HepG2 (cell line): ENCODE measurements at regions not wholly inside any gene's neighbourhood (a gene's known extent, or its start where the extent isn't known, plus 50 kb on each side); places are given as distances from the start of the nearest gene placed in this dataset.

Experiments used
- ATAC-seq: fragments of 200-7000 bp; cut with Tn5 transposase; 3 replicates; pipeline ENCODE4 v1.9.1; 2020; ENCODE audit warnings: mild to moderate bottlenecking, moderate library complexity
- BruUV-seq: library from RNA; stranded (reverse); fragments of 400-500 nt; replicated peaks from 2 replicates; lab custom pipeline; 2021; lab: Mats Ljungman, UMichigan
- CTCF ChIA-PET: fragments of 300-600 bp; formaldehyde crosslinking; extraction: SDS; loops from one replicate; lab custom pipeline; 2021; ENCODE audit warnings: low total read pairs, inconsistent platforms, low intra/inter-chr PET ratio; lab: Yijun Ruan, JAX
- POLR2A ChIA-PET: fragments of 350-600 bp; sonication (Branson Sonifier 250); formaldehyde crosslinking; loops from one replicate; lab custom pipeline; 2020; ENCODE audit warnings: antibody characterized with exemption, inconsistent platforms; lab: Yijun Ruan, JAX
- DNase-seq: peaks from one replicate; pipeline ENCODE4 v3.0.0-alpha.2; 2015; ENCODE audit warnings: low spot score
- FAIRE-seq: peaks from 3 replicates; lab custom pipeline; 2011; peaks lifted over from hg19 to GRCh38; lab: Jason Lieb, UNC
- H2AFZ ChIP-seq: one replicate; pipeline ENCODE4 v1.6.1; 2011; ENCODE audit warnings: low read length, inconsistent platforms
- H3K27ac ChIP-seq: fragments of 300-600 bp; 3 replicates; pipeline ENCODE4 v1.8.0; 2011; ENCODE audit warnings: mixed run types, mild to moderate bottlenecking, mixed read lengths, low read length, inconsistent platforms; ENCODE audit not compliant: insufficient read depth; ENCODE audit errors: extremely low read length
- H3K27me3 ChIP-seq, 2 experiments: fragments of 200-600 bp in 1 of 2; 2 replicates in 1 of 2; 3 replicates in 1 of 2; pipeline versions ENCODE4 v1.6.0 to v1.8.0; 2011; ENCODE audit warnings: low read length in 2 of 2, mild to moderate bottlenecking in 2 of 2, moderate library complexity in 2 of 2, inconsistent platforms in 1 of 2; ENCODE audit not compliant: insufficient read depth in 2 of 2, control insufficient read depth in 1 of 2
- H3K36me3 ChIP-seq, 2 experiments: fragments of 200-600 bp in 1 of 2; replicated peaks in 1 of 2; 2 replicates in 1 of 2; 3 replicates in 1 of 2; pipeline versions ENCODE4 v1.5.1 to v1.8.0; 2011; ENCODE audit warnings: low read length in 2 of 2, inconsistent platforms in 1 of 2; ENCODE audit not compliant: insufficient read depth in 2 of 2, control insufficient read depth in 1 of 2
- H3K4me1 ChIP-seq: 2 replicates; pipeline ENCODE4 v1.5.1; 2012; ENCODE audit warnings: low read length, inconsistent platforms; ENCODE audit not compliant: insufficient read depth
- H3K4me2 ChIP-seq: 2 replicates; pipeline ENCODE4 v1.6.0; 2011; ENCODE audit warnings: low read depth, low read length, inconsistent platforms
- H3K4me3 ChIP-seq, 3 experiments: fragments of 200-600 bp in 1 of 3; sonication (generic), shearing (Covaris generic) in 1 of 3; replicated peaks in 1 of 3; 2 replicates each; pipeline ENCODE4 v1.5.1; 2011 to 2016; ENCODE audit warnings: low read length in 3 of 3, inconsistent platforms in 2 of 3, low read depth in 2 of 3, mild to moderate bottlenecking in 2 of 3, control low read depth in 1 of 3, mixed read lengths in 1 of 3; ENCODE audit not compliant: insufficient read depth in 1 of 3
- H3K79me2 ChIP-seq: one replicate; pipeline ENCODE4 v1.6.1; 2011; ENCODE audit warnings: low read length, inconsistent platforms; ENCODE audit not compliant: insufficient read depth
- H3K9ac ChIP-seq: 2 replicates; pipeline ENCODE4 v1.6.0; 2011; ENCODE audit warnings: mild to moderate bottlenecking, low read depth, low read length, inconsistent platforms; ENCODE audit not compliant: insufficient read depth
- H3K9me3 ChIP-seq: 2 replicates; pipeline ENCODE4 v1.5.1; 2012; ENCODE audit warnings: mild to moderate bottlenecking, low read length
- H4K20me1 ChIP-seq: 2 replicates; pipeline ENCODE4 v1.6.0; 2011; ENCODE audit warnings: inconsistent platforms, mild to moderate bottlenecking, low read length, moderate library complexity; ENCODE audit not compliant: insufficient read depth
- FOXA3 ChIP-seq: IDR thresholded peaks from 2 replicates; pipeline ENCODE4 v1.6.1; 2016; ENCODE audit warnings: missing genetic modification reagents, missing compliant biosample characterization
- FOXK2 ChIP-seq: fragments of 450-650 bp; IDR thresholded peaks from 2 replicates; pipeline ENCODE4 v1.6.1; 2016
- JARID2 ChIP-seq: sonication (generic); formaldehyde crosslinking; IDR thresholded peaks from 2 replicates; pipeline ENCODE4 v1.8.1; 2023; ENCODE audit warnings: missing genetic modification reagents, inconsistent platforms; ENCODE audit not compliant: insufficient replicate concordance
- MAF1 ChIP-seq: sonication (generic); formaldehyde crosslinking; IDR thresholded peaks from 2 replicates; pipeline ENCODE4 v1.5.0; 2020; ENCODE audit warnings: missing genetic modification reagents, borderline replicate concordance
- MLX ChIP-seq: IDR thresholded peaks from 2 replicates; pipeline ENCODE4 v1.6.1; 2016
- SATB2 ChIP-seq: sonication (generic); formaldehyde crosslinking; IDR thresholded peaks from 2 replicates; pipeline ENCODE4 v1.5.0; 2020; ENCODE audit warnings: missing genetic modification reagents
- SIN3A ChIP-seq: IDR thresholded peaks from 2 replicates; pipeline ENCODE4 v1.6.1; 2011; ENCODE audit warnings: low read depth, mild to moderate bottlenecking, control low read depth, low read length, borderline replicate concordance
- SMC3 ChIP-seq: IDR thresholded peaks from 2 replicates; pipeline ENCODE4 v1.6.1; 2011; ENCODE audit warnings: low read length, improper control_type of control experiment
- ZBTB34 ChIP-seq: sonication (generic); formaldehyde crosslinking; IDR thresholded peaks from 2 replicates; pipeline ENCODE4 v1.8.0; 2022; ENCODE audit warnings: mild to moderate bottlenecking, missing genetic modification reagents
- ZBTB42 ChIP-seq: sonication (generic); formaldehyde crosslinking; IDR thresholded peaks from 2 replicates; pipeline ENCODE4 v1.5.0; 2020; ENCODE audit warnings: mild to moderate bottlenecking, missing genetic modification reagents
- ZHX1 ChIP-seq: sonication (generic); formaldehyde crosslinking; IDR thresholded peaks from 2 replicates; pipeline ENCODE4 v1.8.1; 2022; ENCODE audit warnings: low read depth, mild to moderate bottlenecking, missing genetic modification reagents
- ZNF138 ChIP-seq: sonication (generic); formaldehyde crosslinking; IDR thresholded peaks from 2 replicates; pipeline ENCODE4 v1.5.0; 2020; ENCODE audit warnings: mild to moderate bottlenecking, low read depth, missing genetic modification reagents
- ZNF274 ChIP-seq: sonication (generic); formaldehyde crosslinking; IDR thresholded peaks from 2 replicates; pipeline ENCODE4 v1.5.1; 2020; ENCODE audit warnings: mild to moderate bottlenecking, missing genetic modification reagents
- ZNF513 ChIP-seq: sonication (generic); formaldehyde crosslinking; conservative IDR thresholded peaks from 2 replicates; pipeline ENCODE4 v1.5.0; 2020; ENCODE audit warnings: missing genetic modification reagents
- WGBS: methylation state at CpG from one replicate; pipeline ENCODE4 v1.1.6; 2017; ENCODE audit warnings: low lambda C conversion rate; 5-methylcytosine and 5-hydroxymethylcytosine counted together
- in situ Hi-C: cut with HindIII; loops from 2 replicates; pipeline ENCODE4 v1.10.0; 2017; ENCODE audit warnings: low pct_unique_long_range_greater_than_20kb; ENCODE audit not compliant: extremely low pct_ligation_motif_present
- intact Hi-C: fragments of 100-400 bp; cut with micrococcal nuclease; formaldehyde crosslinking; loops from one replicate; pipeline ENCODE4 v1.10.0; 2022; ENCODE audit not compliant: unreplicated experiment

GRCh38 chr10:120971671-120972070 lies 120.5 kb downstream of the WDR11 start:
- no peaks in the 10 kb centered on the region for H4K20me1 ChIP-seq
- no peaks in the 10 kb centered on the region for H3K79me2 ChIP-seq
- H3K9me3 ChIP-seq: no peaks in the 10 kb centered on the region
- ChIA-PET POLR2A (no interaction called here), CTCF (no interaction called here)
- no TSS peak for BruUV-seq
- no peaks in the 10 kb centered on the region for H3K4me1 ChIP-seq
- no peak overlapping the region for H2AFZ ChIP-seq
- H3K4me3 ChIP-seq: no peak overlapping the region
- H3K27me3 ChIP-seq: 0 out of 5 replicates have a peak, but pooled peaks cover 0 to 1% of the 10 kb centered on the region in 2 experiments
- WGBS: 58% methylated on average over 2 of the region's 2 CpGs
- no peak overlapping the region for H3K4me2 ChIP-seq
- DNase-seq: no peak
- in situ Hi-C loops (no loop called here), intact Hi-C loops (no loop called here)
- H3K36me3 ChIP-seq: no peaks in the 10 kb centered on the region
- TF ChIP-seq ZNF513 (CRISPR knock-in tag) (no peak), SIN3A (no peak), ZBTB34 (CRISPR knock-in tag) (no peak), ZHX1 (CRISPR knock-in tag) (no peak), JARID2 (CRISPR knock-in tag) (no peak), FOXA3 (no peak), ZNF138 (no peak), FOXK2 (no peak), SMC3 (no peak), ZNF274 (no peak), ZBTB42 (CRISPR knock-in tag) (no peak), MLX (no peak), MAF1 (CRISPR knock-in tag) (no peak), SATB2 (CRISPR knock-in tag) (no peak)
- ATAC-seq: no peak
- H3K9ac ChIP-seq: no peak overlapping the region
- no peak overlapping the region for H3K27ac ChIP-seq
- no peak for FAIRE-seq
